DOHH2 (cell line): ENCODE measurements at regions not wholly inside any gene's neighbourhood (a gene's known extent, or its start where the extent isn't known, plus 50 kb on each side); places are given as distances from the start of the nearest gene placed in this dataset.

Experiments
- H3F3A ChIP-seq: fragments of 200-600 bp; sonication (generic), shearing (Covaris generic); 2 replicates; pipeline ENCODE4 v1.6.0; 2016; ENCODE audit warnings: antibody characterized with exemption, mild to moderate bottlenecking; ENCODE audit not compliant: control insufficient read depth, insufficient read depth
- H3K27ac ChIP-seq: fragments of 200-600 bp; sonication (generic); 2 replicates; pipeline ENCODE4 v1.5.1; 2014; ENCODE audit warnings: low read depth, mild to moderate bottlenecking, low read length, moderate library complexity
- H3K27me3 ChIP-seq: fragments of 200-600 bp; sonication (generic); 2 replicates; pipeline ENCODE4 v1.6.1; 2014; ENCODE audit warnings: mild to moderate bottlenecking, low read length, mixed read lengths; ENCODE audit not compliant: control insufficient read depth
- H3K36me3 ChIP-seq: fragments of 200-600 bp; sonication (generic); 2 replicates; pipeline ENCODE4 v1.6.1; 2014; ENCODE audit warnings: mild to moderate bottlenecking, low read length, moderate library complexity, mixed read lengths; ENCODE audit not compliant: control insufficient read depth
- H3K4me1 ChIP-seq: fragments of 200-600 bp; sonication (generic); 2 replicates; pipeline ENCODE4 v1.6.1; 2014; ENCODE audit warnings: mild to moderate bottlenecking, low read length, mixed read lengths; ENCODE audit not compliant: control insufficient read depth
- H3K4me2 ChIP-seq: fragments of 200-600 bp; sonication (generic); 2 replicates; pipeline ENCODE4 v1.6.0; 2014; ENCODE audit warnings: mild to moderate bottlenecking, low read length, moderate library complexity
- H3K4me3 ChIP-seq: fragments of 200-600 bp; sonication (generic); 2 replicates; pipeline ENCODE4 v1.5.1; 2014; ENCODE audit warnings: mild to moderate bottlenecking, low read length, mixed read lengths
- H3K79me2 ChIP-seq: fragments of 200-600 bp; sonication (generic); 2 replicates; pipeline ENCODE4 v1.6.1; 2014; ENCODE audit warnings: mild to moderate bottlenecking, low read length, mixed read lengths; ENCODE audit not compliant: control insufficient read depth
- H3K9me2 ChIP-seq: fragments of 200-600 bp; sonication (generic); replicated peaks from 2 replicates; pipeline ENCODE4 v1.6.1; 2014; ENCODE audit warnings: mild to moderate bottlenecking, low read length, mixed read lengths; ENCODE audit not compliant: control insufficient read depth
- H3K9me3 ChIP-seq: fragments of 200-600 bp; sonication (generic); 2 replicates; pipeline ENCODE4 v1.6.1; 2014; ENCODE audit warnings: antibody characterized with exemption, low read length, mixed read lengths; ENCODE audit not compliant: control insufficient read depth, insufficient read depth
- H4K20me1 ChIP-seq: fragments of 200-600 bp; sonication (generic); 2 replicates; pipeline ENCODE4 v1.6.0; 2014; ENCODE audit warnings: low read depth, mild to moderate bottlenecking, antibody characterized with exemption, low read length, moderate library complexity; ENCODE audit not compliant: control insufficient read depth, insufficient read depth
- CTCF ChIP-seq: fragments of 200-600 bp; sonication (generic); IDR thresholded peaks from one replicate; pipeline ENCODE4 v1.5.1; 2014; ENCODE audit warnings: antibody characterized with exemption, mild to moderate bottlenecking, low read depth, low read length; ENCODE audit not compliant: poor library complexity, severe bottlenecking
- EZH2phosphoT487 ChIP-seq: fragments of 200-600 bp; sonication (generic); IDR thresholded peaks from 2 replicates; pipeline ENCODE4 v1.6.1; 2017; ENCODE audit warnings: borderline replicate concordance, mild to moderate bottlenecking, antibody characterized with exemption, low read length, moderate library complexity, mixed read lengths

- no peaks in the 10 kb centered on the region for H3K4me1 ChIP-seq
- H3K27ac ChIP-seq, result no peak overlapping the region
- no peaks in the 10 kb centered on the region for H3K9me2 ChIP-seq
- no peak for TF ChIP-seq EZH2phosphoT487
- TF ChIP-seq CTCF, result no peak
- no peak overlapping the region for H3K4me2 ChIP-seq
- H3K27me3 ChIP-seq, result no peaks in the 10 kb centered on the region
- no peaks in the 10 kb centered on the region for H4K20me1 ChIP-seq
- no peaks in the 10 kb centered on the region for H3F3A ChIP-seq
- H3K36me3 ChIP-seq, result no peaks in the 10 kb centered on the region
- no peaks in the 10 kb centered on the region for H3K79me2 ChIP-seq
- H3K9me3 ChIP-seq, result no peaks in the 10 kb centered on the region
- no peak overlapping the region for H3K4me3 ChIP-seq
Measured at GRCh38 chr3:102329561-102329960, 105.3 kb upstream of the ZPLD1 start.

GRCh38 chr3:102332205-102332604 is 102.6 kb upstream of the ZPLD1 start:
- Histone ChIP-seq H3K4me2 (no peak overlapping the region), H3K9me2 (no peaks in the 10 kb centered on the region), H3K79me2 (no peaks in the 10 kb centered on the region), H4K20me1 (no peaks in the 10 kb centered on the region), H3K27ac (no peak overlapping the region), H3K36me3 (no peaks in the 10 kb centered on the region), H3K4me1 (no peaks in the 10 kb centered on the region), H3K9me3 (no peaks in the 10 kb centered on the region), H3K27me3 (no peaks in the 10 kb centered on the region), H3F3A (no peaks in the 10 kb centered on the region), H3K4me3 (no peak overlapping the region)
- TF ChIP-seq EZH2phosphoT487, result no peak
- no peak for TF ChIP-seq CTCF

- Histone ChIP-seq H4K20me1 (no peaks in the 10 kb centered on the region), H3K9me2 (no peaks in the 10 kb centered on the region), H3K79me2 (no peaks in the 10 kb centered on the region), H3K27me3 (no peaks in the 10 kb centered on the region), H3K9me3 (no peaks in the 10 kb centered on the region), H3K4me1 (no peaks in the 10 kb centered on the region), H3K27ac (no peak overlapping the region), H3F3A (no peaks in the 10 kb centered on the region), H3K4me3 (no peak overlapping the region), H3K4me2 (no peak overlapping the region), H3K36me3 (no peaks in the 10 kb centered on the region)
- TF ChIP-seq CTCF, result no peak
- TF ChIP-seq EZH2phosphoT487, result no peak
Measured at GRCh38 chr3:102332934-102333333, 101.9 kb upstream of the ZPLD1 start.

GRCh38 chr3:102336130-102336529 is 98.7 kb upstream of the ZPLD1 start:
- no peaks in the 10 kb centered on the region for H3K36me3 ChIP-seq
- no peaks in the 10 kb centered on the region for H3K79me2 ChIP-seq
- H4K20me1 ChIP-seq, result no peaks in the 10 kb centered on the region
- H3K9me3 ChIP-seq, result no peaks in the 10 kb centered on the region
- H3K27ac ChIP-seq, result no peak overlapping the region
- H3K4me2 ChIP-seq, result no peak overlapping the region
- H3K9me2 ChIP-seq, result no peaks in the 10 kb centered on the region
- no peaks in the 10 kb centered on the region for H3F3A ChIP-seq
- H3K4me3 ChIP-seq, result no peak overlapping the region
- no peaks in the 10 kb centered on the region for H3K27me3 ChIP-seq
- H3K4me1 ChIP-seq, result no peaks in the 10 kb centered on the region
- TF ChIP-seq CTCF (no peak), EZH2phosphoT487 (no peak)
